Kidney tubule cell (primary cell): ENCODE measurements at regions not wholly inside any gene's neighbourhood (a gene's known extent, or its start where the extent isn't known, plus 50 kb on each side); places are given as distances from the start of the nearest gene placed in this dataset.
"Not testable (repeated sequence)": the region's sequence is repeated elsewhere in the genome, so short reads cannot be mapped to it uniquely, and the experiment has no call there.

Experiments used
- DNase-seq: peaks from one replicate; pipeline ENCODE4 v3.0.0-alpha.2; 2018; ENCODE audit warnings: low spot score

GRCh38 chr10:42367532-42368230, 270.7 kb downstream of the ZNF33B start:
- peak; percentile 88 for DNase-seq

- no peak for DNase-seq
These were observed 286.6 kb downstream of the ZNF33B start for GRCh38 chr10:42351745-42352144.

DNA sequence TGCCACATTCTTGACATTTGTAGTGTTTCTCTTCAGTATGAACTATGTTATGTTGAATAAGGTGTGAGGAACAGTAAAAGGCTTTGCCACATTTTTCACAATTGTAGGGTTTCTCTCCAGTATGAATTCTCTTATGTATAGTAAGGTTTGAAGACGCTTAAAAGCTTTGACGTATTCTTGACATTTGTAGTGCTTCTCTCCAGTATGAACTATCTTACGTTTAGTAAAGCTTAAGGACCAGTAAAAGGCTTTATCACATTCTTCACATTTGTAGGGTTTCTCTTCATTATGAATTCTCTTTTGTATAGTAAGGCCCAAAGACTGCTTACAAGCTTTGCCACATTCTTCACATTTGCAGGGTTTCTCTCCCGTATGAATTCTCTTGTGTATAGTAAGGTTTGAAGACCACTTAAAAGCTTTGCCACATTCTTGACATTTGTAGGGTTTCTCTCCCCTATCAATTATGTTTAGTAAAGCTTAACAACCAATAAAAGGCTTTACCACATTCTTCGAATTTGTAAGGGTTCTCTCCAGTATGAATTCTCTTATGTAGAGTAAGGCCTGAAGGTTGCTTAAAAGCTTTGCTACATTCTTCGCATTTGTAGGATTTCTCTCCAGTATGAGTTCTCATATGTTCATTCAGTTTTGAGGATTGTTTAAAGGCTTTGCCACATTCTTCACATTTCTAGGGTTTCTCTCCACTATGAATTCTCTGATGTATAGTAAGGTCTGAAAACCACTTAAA, 301.6 kb downstream of the ZNF33B start:
- DNase-seq, result not testable (repeated sequence)

- DNase-seq, result not testable (repeated sequence)
These were observed 302.6 kb downstream of the ZNF33B start for GRCh38 chr10:42335653-42336296.

DNA sequence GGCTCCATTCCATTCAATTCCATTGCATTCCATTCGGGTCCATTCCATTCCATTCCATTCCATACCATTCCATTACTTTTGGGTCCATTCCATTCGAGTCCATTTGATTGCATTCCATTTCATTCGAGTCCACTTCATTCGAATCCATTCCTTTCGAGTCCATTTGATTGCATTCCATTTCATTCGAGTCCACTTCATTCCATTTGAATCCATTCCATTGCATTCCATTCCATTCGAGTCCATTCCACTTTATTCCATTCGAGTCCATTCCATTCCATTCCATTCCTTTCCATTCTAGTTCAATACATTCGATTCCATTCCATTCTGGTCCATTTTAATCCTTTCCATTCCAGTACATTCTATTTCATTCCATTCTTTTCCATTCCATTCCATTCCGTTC, 334.0 kb downstream of the ZNF33B start:
- no peak for DNase-seq

DNA sequence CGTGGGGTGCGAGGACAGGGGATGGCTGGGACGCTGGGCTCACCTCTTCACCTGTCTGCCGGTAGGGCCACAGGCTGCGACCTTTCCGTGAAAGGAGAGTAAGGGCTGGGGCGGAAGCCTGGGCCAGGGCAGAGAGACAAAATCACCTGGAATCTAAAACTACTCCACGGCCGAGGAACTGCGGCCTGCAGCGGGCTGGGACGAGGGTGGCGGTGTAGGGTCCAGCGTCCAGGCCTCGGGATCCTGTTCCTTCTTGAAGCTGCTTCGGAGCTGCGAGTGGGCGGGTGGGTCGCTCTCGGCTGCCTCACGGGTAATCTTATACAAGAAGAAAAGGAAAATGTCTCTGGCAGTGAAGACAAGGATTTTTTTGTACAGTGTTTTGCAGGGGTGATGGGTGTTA, 356.5 kb downstream of the ZNF33B start:
- DNase-seq, result not testable (repeated sequence)

GRCh38 chr10:42269788-42270187, 368.6 kb downstream of the ZNF33B start:
- not testable (repeated sequence) for DNase-seq

DNA sequence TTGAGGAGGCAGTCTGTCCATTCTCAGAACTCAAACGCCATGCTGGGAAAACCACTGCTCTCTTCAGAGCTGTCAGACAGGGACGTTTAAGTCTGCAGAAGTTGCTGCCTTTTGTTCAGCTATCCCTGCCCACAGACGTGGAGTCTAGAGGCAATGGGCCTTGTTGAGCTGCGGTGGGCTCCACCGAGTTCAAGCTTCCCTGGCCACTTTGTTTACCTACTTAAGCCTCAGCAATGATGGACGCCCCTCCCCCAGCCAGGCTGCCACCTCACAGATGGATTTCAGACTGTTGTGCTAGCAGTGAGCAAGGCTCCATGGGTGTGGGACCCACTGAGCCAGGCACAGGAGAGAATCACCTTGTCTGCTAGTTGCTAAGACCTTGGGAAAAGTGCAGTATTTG, 375.1 kb downstream of the ZNF33B start:
- DNase-seq, result not testable (repeated sequence)

GRCh38 chr10:42243002-42243401, 395.4 kb downstream of the ZNF33B start:
- DNase-seq, result not testable (repeated sequence)

DNA sequence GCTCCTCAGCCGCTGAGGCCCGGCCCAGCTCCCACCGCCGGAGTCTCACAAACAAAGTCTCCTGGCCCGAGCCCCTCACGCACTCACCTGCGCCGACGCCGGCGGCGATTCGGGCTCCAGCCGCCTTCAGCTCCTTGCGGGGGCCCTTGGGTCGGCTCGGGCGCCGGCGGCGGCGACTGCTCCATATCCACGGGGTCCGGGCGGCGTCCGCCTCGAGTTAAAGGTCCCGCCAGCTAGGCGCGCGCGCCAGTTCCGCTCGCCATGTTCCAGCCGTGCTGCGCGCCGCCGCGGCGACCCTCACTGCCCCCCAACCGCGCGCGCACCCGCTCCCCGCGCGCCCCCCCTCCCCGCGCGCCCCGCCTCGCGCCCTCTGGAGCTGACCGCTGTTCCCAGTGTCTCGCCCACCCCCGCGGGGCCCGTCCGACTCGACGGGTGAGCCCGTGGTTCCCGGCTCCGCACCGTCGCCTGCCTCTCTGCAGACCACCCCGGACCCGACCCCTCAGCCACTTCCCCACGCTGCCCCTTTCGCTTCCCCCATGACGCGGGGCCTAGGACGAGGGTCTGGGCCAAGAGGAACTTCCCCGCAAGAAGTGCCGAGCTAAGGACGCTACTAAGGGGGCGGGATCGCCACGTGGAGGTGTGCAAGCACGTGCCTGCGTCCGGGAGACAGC, 396.1 kb downstream of the ZNF33B start:
- no peak for DNase-seq

GRCh38 chr10:42236401-42236800, 402.0 kb downstream of the ZNF33B start:
- not testable (repeated sequence) for DNase-seq

- DNase-seq, result not testable (repeated sequence)
These were observed 402.6 kb downstream of the ZNF33B start for GRCh38 chr10:42235736-42236135.

GRCh38 chr10:42235241-42235640, 403.1 kb downstream of the ZNF33B start:
- DNase-seq, result not testable (repeated sequence)

GRCh38 chr10:42234506-42234905, 403.9 kb downstream of the ZNF33B start:
- not testable (repeated sequence) for DNase-seq

- DNase-seq, result not testable (repeated sequence)
These were observed 404.7 kb downstream of the ZNF33B start for GRCh38 chr10:42233461-42234206.

GRCh38 chr10:42232955-42233354, 405.4 kb downstream of the ZNF33B start:
- DNase-seq, result not testable (repeated sequence)

DNA sequence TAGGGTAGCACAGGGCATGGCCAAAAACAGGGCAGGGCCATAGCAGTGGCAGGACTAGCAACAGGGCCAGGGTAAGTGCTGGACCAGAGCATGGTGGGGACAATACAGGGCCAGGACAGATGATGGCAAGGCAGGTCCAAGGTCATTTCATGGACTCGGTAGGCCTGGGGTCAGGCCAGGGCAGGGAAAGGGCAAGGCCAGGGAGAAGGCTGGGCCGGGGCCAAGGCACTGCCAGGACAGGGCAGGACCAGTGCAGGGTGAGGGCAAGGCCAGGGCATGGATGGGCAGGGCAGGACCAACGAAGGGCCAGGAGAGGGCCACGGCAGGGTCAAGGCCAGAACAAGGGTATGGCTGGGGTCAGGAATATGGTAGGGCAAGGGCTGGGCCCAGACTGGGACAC, 407.6 kb downstream of the ZNF33B start:
- not testable (repeated sequence) for DNase-seq

DNA sequence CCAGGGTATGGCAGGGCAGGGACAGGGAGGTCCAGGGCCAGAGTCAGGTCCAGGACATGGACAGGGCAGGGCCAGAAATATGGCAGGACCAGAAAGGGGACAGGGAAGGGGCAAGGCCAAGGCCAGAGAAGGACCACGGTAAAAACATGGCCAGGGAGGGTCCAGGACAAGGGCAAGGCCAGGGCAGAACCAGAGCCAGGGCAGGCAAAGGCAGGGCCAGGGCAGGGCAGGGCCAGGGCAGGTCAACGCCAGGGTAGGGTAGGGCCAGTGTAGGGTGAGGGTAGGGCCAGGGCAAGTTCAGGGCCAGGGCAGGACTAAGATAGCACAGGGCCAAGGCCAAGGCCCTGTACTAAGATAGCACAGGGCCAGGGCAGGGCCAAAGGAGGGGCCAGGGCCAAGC, 408.3 kb downstream of the ZNF33B start:
- DNase-seq, result not testable (repeated sequence)

DNA sequence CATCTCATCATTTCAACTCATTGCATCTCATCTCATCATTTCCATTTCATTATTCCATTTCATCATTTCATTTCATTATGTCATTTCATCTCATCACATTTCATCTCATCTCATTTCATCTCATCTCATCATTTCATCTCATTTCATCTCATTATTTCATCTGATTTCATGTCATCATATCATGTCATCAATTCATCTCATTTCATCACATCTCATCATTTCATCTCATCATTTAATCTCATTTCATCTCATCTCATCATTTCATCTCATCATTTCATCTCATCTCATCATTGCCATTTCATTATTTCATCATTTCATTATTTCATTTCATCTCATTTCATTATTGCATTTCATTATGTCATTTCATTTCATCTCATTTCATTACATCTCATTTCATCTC, 410.5 kb downstream of the ZNF33B start:
- not testable (repeated sequence) for DNase-seq

- DNase-seq, result peak; percentile 16
These were observed 444.8 kb downstream of the ZNF33B start for GRCh38 chr10:42193588-42193987.

GRCh38 chr10:42192450-42192849, 445.9 kb downstream of the ZNF33B start:
- not testable (repeated sequence) for DNase-seq
